ENCODE measurements at regions not wholly inside any gene's neighbourhood (a gene's known extent, or its start where the extent isn't known, plus 50 kb on each side); places are given as distances from the start of the nearest gene placed in this dataset.

DNA sequence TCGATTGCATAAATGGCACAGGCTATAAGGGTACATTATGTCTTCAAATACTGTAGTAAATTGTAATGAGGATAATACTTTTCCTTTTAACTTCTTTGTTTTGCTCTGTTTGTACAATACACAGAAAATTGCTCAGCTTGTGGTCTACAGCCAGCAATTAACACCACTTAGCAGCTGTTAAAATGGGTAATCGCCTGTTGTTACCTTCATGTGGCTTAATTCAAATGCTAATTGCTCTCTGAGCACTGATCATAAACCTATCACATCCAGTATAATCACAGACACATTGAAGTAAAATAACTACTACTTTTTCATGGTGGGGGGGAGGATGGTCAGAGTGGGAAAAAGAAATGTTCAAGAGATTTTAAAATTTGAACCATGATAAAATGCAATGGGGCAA, 1164.1 kb upstream of the CNTN5 start:
- peaks cover 2% of the 10 kb centered on the region for H3K27me3 Mint-ChIP-seq (ENCODE audit: insufficient read depth, low read depth)
- no peaks in the 10 kb centered on the region for H3K9me3 Mint-ChIP-seq
- H4K20me1 ChIP-seq (ENCODE audit: low read depth) = no peaks in the 10 kb centered on the region
- H3K27ac Mint-ChIP-seq = no peak overlapping the region
- H3F3A ChIP-seq (ENCODE audit: low read depth) = no peaks in the 10 kb centered on the region
- H2AFZ ChIP-seq (replicated peaks) = no peak overlapping the region
- H3K36me3 ChIP-seq = no peaks in the 10 kb centered on the region
- DNase-seq (ENCODE audit: low spot score) = peak; percentile 43
- no peaks in the 10 kb centered on the region for H3K9me3 ChIP-seq (ENCODE audit: low read depth)
- peak overlapping the region; percentile 28 for H3K4me2 ChIP-seq
- no peaks in the 10 kb centered on the region for H3K27me3 ChIP-seq
- no peak overlapping the region for H3K9ac ChIP-seq
- no peaks in the 10 kb centered on the region for H3K36me3 Mint-ChIP-seq
- no peak overlapping the region for H3K4me3 Mint-ChIP-seq
- no peaks in the 10 kb centered on the region for H3K4me1 Mint-ChIP-seq
- no peak overlapping the region for H3K4me3 ChIP-seq
- H3K4me1 ChIP-seq = peaks cover 21% of the 10 kb centered on the region
- no peak overlapping the region for H3K27ac ChIP-seq
- H3K79me2 ChIP-seq (ENCODE audit: low read depth) = no peaks in the 10 kb centered on the region
- TF ChIP-seq, protein P1, sequence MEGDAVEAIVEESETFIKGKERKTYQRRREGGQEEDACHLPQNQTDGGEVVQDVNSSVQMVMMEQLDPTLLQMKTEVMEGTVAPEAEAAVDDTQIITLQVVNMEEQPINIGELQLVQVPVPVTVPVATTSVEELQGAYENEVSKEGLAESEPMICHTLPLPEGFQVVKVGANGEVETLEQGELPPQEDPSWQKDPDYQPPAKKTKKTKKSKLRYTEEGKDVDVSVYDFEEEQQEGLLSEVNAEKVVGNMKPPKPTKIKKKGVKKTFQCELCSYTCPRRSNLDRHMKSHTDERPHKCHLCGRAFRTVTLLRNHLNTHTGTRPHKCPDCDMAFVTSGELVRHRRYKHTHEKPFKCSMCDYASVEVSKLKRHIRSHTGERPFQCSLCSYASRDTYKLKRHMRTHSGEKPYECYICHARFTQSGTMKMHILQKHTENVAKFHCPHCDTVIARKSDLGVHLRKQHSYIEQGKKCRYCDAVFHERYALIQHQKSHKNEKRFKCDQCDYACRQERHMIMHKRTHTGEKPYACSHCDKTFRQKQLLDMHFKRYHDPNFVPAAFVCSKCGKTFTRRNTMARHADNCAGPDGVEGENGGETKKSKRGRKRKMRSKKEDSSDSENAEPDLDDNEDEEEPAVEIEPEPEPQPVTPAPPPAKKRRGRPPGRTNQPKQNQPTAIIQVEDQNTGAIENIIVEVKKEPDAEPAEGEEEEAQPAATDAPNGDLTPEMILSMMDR (IDR thresholded peaks at IDR 0.05) = no peak
- TF ChIP-seq EZH2phosphoT487 (IDR thresholded peaks at IDR 0.05) = peak; percentile 42

DNA sequence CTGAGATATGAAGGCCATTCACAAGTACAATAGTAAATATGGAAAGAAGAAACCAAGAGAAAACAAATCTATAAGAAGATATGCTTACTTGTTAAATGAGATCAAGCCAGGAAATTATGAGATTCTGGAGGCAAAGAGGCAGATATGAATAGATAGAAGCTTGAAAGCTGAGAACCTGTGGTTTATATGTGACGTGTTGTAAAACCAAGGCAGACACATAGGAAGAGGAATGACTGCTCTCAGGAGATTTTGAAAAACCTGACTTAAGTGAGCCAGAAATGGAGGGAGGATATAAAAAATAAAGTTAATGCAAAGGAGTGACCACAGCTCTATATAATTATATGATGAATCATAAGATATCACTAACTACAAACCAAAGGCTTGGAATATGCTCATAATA, 1160.5 kb upstream of the CNTN5 start:
- H4K20me1 ChIP-seq (ENCODE audit: low read depth) = no peaks in the 10 kb centered on the region
- Mint-ChIP-seq H3K4me3 (no peak overlapping the region), H3K27ac (no peak overlapping the region), H3K36me3 (no peaks in the 10 kb centered on the region), H3K9me3 (no peaks in the 10 kb centered on the region), H3K4me1 (no peaks in the 10 kb centered on the region), H3K27me3 (ENCODE audit: insufficient read depth, low read depth) (peaks cover 2% of the 10 kb centered on the region)
- no peaks in the 10 kb centered on the region for H3K79me2 ChIP-seq (ENCODE audit: low read depth)
- no peaks in the 10 kb centered on the region for H3K27me3 ChIP-seq
- H3K4me2 ChIP-seq = no peak overlapping the region
- TF ChIP-seq EZH2phosphoT487 (IDR thresholded peaks at IDR 0.05) (no peak), EZH2 (IDR thresholded peaks at IDR 0.05) (no peak)
- TF ChIP-seq, protein P1 (IDR thresholded peaks at IDR 0.05) = no peak
- H3K4me3 ChIP-seq = no peak overlapping the region
- DNase-seq (ENCODE audit: low spot score) = no peak
- H3K27ac ChIP-seq = no peak overlapping the region
- no peak overlapping the region for H3K9ac ChIP-seq
- H3K9me3 ChIP-seq (ENCODE audit: low read depth) = no peaks in the 10 kb centered on the region
- peaks cover 20% of the 10 kb centered on the region for H3K4me1 ChIP-seq
- H3K36me3 ChIP-seq = no peaks in the 10 kb centered on the region
- no peak overlapping the region for H2AFZ ChIP-seq (replicated peaks)
- H3F3A ChIP-seq (ENCODE audit: low read depth) = no peaks in the 10 kb centered on the region

DNA sequence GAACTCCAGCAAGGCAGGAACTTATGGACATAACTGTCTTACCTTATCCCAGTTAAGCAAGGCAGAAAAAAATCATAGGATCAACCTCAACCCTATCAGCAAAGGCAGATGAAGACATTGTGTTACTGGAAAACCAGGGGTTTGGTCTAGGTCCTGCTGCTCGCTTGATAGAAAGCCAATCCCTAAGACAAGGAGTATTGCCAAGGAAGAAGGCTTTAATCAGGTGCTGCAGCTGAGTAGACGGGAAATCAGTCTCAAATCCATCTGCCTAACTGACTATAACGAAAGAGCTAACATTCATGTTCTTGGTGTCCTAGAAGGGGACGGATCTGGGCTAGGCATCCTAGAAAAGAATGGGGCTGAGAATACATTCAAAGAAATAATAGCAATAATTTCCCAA, 1158.7 kb upstream of the CNTN5 start:
- H3K27me3 Mint-ChIP-seq (ENCODE audit: insufficient read depth, low read depth) = peaks cover 2% of the 10 kb centered on the region
- Histone ChIP-seq H3K27ac (no peak overlapping the region), H3K27me3 (no peaks in the 10 kb centered on the region), H3F3A (ENCODE audit: low read depth) (no peaks in the 10 kb centered on the region), H3K4me1 (peaks cover 4% of the 10 kb centered on the region), H3K36me3 (no peaks in the 10 kb centered on the region), H3K4me2 (no peak overlapping the region), H3K79me2 (ENCODE audit: low read depth) (no peaks in the 10 kb centered on the region), H3K9ac (no peak overlapping the region), H4K20me1 (ENCODE audit: low read depth) (no peaks in the 10 kb centered on the region), H2AFZ (replicated peaks) (no peak overlapping the region), H3K4me3 (no peak overlapping the region), H3K9me3 (ENCODE audit: low read depth) (no peaks in the 10 kb centered on the region)
- H3K4me1 Mint-ChIP-seq = no peaks in the 10 kb centered on the region
- no peak overlapping the region for H3K4me3 Mint-ChIP-seq
- H3K36me3 Mint-ChIP-seq = no peaks in the 10 kb centered on the region
- no peak for DNase-seq (ENCODE audit: low spot score)
- no peaks in the 10 kb centered on the region for H3K9me3 Mint-ChIP-seq
- H3K27ac Mint-ChIP-seq = no peak overlapping the region
- TF ChIP-seq EZH2phosphoT487 (IDR thresholded peaks at IDR 0.05) = no peak
- TF ChIP-seq, protein P1 (IDR thresholded peaks at IDR 0.05) = no peak
- TF ChIP-seq EZH2 (IDR thresholded peaks at IDR 0.05) = no peak
